Urinary bladder (tissue), 3 donors: ENCODE measurements at regions not wholly inside any gene's neighbourhood (a gene's known extent, or its start where the extent isn't known, plus 50 kb on each side); places are given as distances from the start of the nearest gene placed in this dataset.

Experiments
- DNase-seq: peaks from one replicate; pipeline ENCODE4 v3.0.0-alpha.2; 2015; ENCODE audit errors: extremely low spot score
- H3K27ac ChIP-seq: one replicate; pipeline ENCODE4 v1.5.1; 2013; ENCODE audit warnings: low read depth, mild to moderate bottlenecking, moderate library complexity
- H3K36me3 ChIP-seq: one replicate; pipeline ENCODE4 v1.6.1; 2013; ENCODE audit warnings: mild to moderate bottlenecking, moderate library complexity; ENCODE audit not compliant: insufficient read depth
- H3K4me1 ChIP-seq: one replicate; pipeline ENCODE4 v1.6.1; 2013; ENCODE audit warnings: mild to moderate bottlenecking, moderate library complexity; ENCODE audit not compliant: insufficient read depth
- H3K4me3 ChIP-seq: one replicate; pipeline ENCODE4 v1.5.1; 2013; ENCODE audit warnings: low read depth, low read length
- WGBS: extraction: QIAGEN DNeasy Blood & Tissue Kit; methylation state at CpG from one replicate; pipeline ENCODE4 v1.1.7; 2013; 5-methylcytosine and 5-hydroxymethylcytosine counted together
- donor health status: healthy with polysubstance abuse.
- donor health status: healthy.

DNA sequence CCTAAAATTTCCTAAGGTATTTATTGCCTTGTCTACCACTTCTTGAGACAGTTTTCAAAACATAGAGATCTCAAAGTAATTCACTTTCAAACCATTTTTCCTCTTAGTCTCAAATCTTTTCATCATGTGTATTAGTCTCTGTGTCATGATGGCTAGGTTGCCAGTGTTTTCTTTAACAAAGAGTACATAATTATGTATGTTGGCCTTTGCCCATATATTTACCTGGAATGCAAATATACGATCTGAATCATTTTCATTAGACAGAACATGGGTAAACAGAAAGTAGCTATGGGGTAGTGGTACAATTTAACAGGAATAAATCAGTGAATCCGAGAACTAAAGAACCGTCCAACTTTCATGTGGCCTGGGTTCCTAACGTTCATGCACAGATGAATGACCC is 852.1 kb upstream of the MBL2 start:
- no peak for DNase-seq
- 68% methylated on average over 4 of the region's 4 CpGs for WGBS
- Histone ChIP-seq H3K27ac (no peak overlapping the region), H3K4me3 (no peak overlapping the region), H3K36me3 (no peaks in the 10 kb centered on the region), H3K4me1 (no peaks in the 10 kb centered on the region)

- Histone ChIP-seq H3K36me3 (no peaks in the 10 kb centered on the region), H3K4me1 (no peaks in the 10 kb centered on the region), H3K27ac (no peak overlapping the region), H3K4me3 (no peak overlapping the region)
- DNase-seq: no peak
- 75% methylated on average over 2 of the region's 2 CpGs for WGBS
Observed at GRCh38 chr10:53622201-53622600, 849.6 kb upstream of the MBL2 start.

- no peak overlapping the region for H3K4me3 ChIP-seq
- no peak for DNase-seq
- no peaks in the 10 kb centered on the region for H3K4me1 ChIP-seq
- WGBS: 78% methylated on average over 2 of the region's 2 CpGs
- H3K36me3 ChIP-seq: no peaks in the 10 kb centered on the region
- H3K27ac ChIP-seq: no peak overlapping the region
Observed at GRCh38 chr10:53619671-53620070, 847.1 kb upstream of the MBL2 start.

GRCh38 chr10:53607691-53608090 is 835.1 kb upstream of the MBL2 start:
- Histone ChIP-seq H3K36me3 (no peaks in the 10 kb centered on the region), H3K4me3 (no peak overlapping the region), H3K4me1 (no peaks in the 10 kb centered on the region), H3K27ac (no peak overlapping the region)
- WGBS: 24% methylated on average over 3 of the region's 3 CpGs
- DNase-seq: no peak

- Histone ChIP-seq H3K27ac (no peak overlapping the region), H3K36me3 (no peaks in the 10 kb centered on the region), H3K4me1 (no peaks in the 10 kb centered on the region), H3K4me3 (no peak overlapping the region)
- DNase-seq: no peak
- WGBS: 71% methylated on average over 3 of the region's 3 CpGs
Observed at GRCh38 chr10:53606981-53607380, 834.4 kb upstream of the MBL2 start.

- no peak for DNase-seq
- WGBS: 17% methylated on average over 11 of the region's 11 CpGs
- no peaks in the 10 kb centered on the region for H3K4me1 ChIP-seq
Observed at GRCh38 chr10:53601260-53601875, 828.8 kb upstream of the MBL2 start.

GRCh38 chr10:53598914-53599313 is 826.3 kb upstream of the MBL2 start:
- H3K27ac ChIP-seq: no peak overlapping the region
- no peaks in the 10 kb centered on the region for H3K4me1 ChIP-seq
- WGBS: 92% methylated on average over 2 of the region's 2 CpGs
- no peak for DNase-seq
- no peaks in the 10 kb centered on the region for H3K36me3 ChIP-seq
- no peak overlapping the region for H3K4me3 ChIP-seq

More at GRCh38 chr10:53601260-53601875, 828.8 kb upstream of the MBL2 start:
- H3K4me3 ChIP-seq: no peak overlapping the region
- no peaks in the 10 kb centered on the region for H3K36me3 ChIP-seq
- H3K27ac ChIP-seq: no peak overlapping the region

DNA sequence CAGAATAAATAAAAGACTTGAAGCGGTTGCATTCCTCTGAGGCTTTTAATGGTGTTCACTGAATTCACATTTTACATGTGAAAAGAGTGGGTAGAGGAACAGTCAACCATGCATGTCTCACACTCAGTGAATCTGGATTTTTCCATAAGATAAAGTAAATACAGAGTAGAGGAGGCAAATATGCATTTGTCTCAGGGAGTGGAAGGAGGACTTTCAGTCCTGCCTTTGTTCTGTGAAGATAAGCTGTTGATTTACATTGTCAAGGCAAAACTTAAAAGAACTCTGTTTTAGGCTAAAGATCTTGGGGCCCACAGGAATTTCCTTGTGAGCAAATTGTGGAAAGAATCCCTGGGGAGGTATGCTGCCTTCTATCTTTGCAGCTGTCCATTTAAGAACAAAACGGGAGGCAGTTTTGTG is 825.3 kb upstream of the MBL2 start:
- Histone ChIP-seq H3K4me1 (no peaks in the 10 kb centered on the region), H3K36me3 (no peaks in the 10 kb centered on the region), H3K4me3 (no peak overlapping the region), H3K27ac (no peak overlapping the region)
- no peak for DNase-seq
- WGBS: 80% methylated on average over 2 of the region's 2 CpGs

GRCh38 chr10:53580465-53580864 is 807.9 kb upstream of the MBL2 start:
- no peak for DNase-seq
- H3K27ac ChIP-seq: no peak overlapping the region
- H3K36me3 ChIP-seq: no peaks in the 10 kb centered on the region
- H3K4me1 ChIP-seq: no peaks in the 10 kb centered on the region
- no peak overlapping the region for H3K4me3 ChIP-seq
- 89% methylated on average over 2 of the region's 2 CpGs for WGBS

- 59% methylated on average over 1 of the region's 1 CpG for WGBS
- Histone ChIP-seq H3K36me3 (no peaks in the 10 kb centered on the region), H3K27ac (no peak overlapping the region), H3K4me3 (no peak overlapping the region), H3K4me1 (no peaks in the 10 kb centered on the region)
- DNase-seq: no peak
Observed at GRCh38 chr10:53579773-53580172, 807.2 kb upstream of the MBL2 start.

GRCh38 chr10:53574024-53574423 is 801.4 kb upstream of the MBL2 start:
- no peaks in the 10 kb centered on the region for H3K36me3 ChIP-seq
- no peaks in the 10 kb centered on the region for H3K4me1 ChIP-seq
- no peak for DNase-seq
- 94% methylated on average over 3 of the region's 3 CpGs for WGBS
- no peak overlapping the region for H3K27ac ChIP-seq
- no peak overlapping the region for H3K4me3 ChIP-seq

DNA sequence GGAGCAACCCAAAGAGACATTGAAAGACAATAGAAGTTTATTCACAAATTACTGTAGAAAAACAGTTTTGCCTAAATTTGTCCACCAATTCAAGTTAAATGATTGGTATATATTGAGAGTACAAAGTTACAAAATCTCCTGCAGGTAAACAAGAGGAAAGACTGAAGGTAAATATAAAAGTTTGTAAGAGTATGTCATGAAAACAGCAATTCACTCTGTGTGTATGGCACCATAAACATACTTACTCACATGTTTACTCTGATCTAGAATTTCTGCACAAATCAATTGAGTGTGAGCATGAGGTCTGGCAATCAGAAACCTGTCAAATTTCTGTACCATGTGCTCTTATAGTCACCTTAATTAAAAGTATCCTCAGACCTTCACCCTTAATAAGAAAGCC is 800.9 kb upstream of the MBL2 start:
- no peak overlapping the region for H3K4me3 ChIP-seq
- no peak for DNase-seq
- no peaks in the 10 kb centered on the region for H3K36me3 ChIP-seq
- H3K4me1 ChIP-seq: no peaks in the 10 kb centered on the region
- no peak overlapping the region for H3K27ac ChIP-seq

- Histone ChIP-seq H3K27ac (no peak overlapping the region), H3K36me3 (no peaks in the 10 kb centered on the region), H3K4me3 (no peak overlapping the region), H3K4me1 (no peaks in the 10 kb centered on the region)
- no peak for DNase-seq
- 88% methylated on average over 1 of the region's 1 CpG for WGBS
Observed at GRCh38 chr10:53572799-53573198, 800.2 kb upstream of the MBL2 start.

DNA sequence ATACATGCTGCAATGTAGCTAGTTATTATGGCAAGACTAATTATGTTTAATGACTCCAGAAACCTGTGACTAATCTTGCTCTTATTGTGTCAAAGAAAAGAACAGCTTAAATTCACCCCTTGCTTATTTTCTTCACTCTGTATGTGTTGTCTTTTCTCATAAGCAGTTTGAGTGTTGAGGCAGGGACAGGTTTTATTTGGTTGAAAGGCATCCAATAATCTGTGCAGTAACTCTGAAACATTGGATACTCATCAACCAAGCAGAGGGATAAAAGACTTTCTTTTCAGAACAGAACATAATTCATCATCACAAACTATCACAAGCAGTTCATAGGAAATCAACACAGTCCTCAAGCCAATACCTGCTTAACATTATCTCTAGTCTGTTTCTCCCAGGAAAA is 797.6 kb upstream of the MBL2 start:
- H3K27ac ChIP-seq: no peak overlapping the region
- DNase-seq: no peak

GRCh38 chr10:53569455-53569854 is 796.9 kb upstream of the MBL2 start:
- Histone ChIP-seq H3K27ac (no peak overlapping the region), H3K4me1 (no peaks in the 10 kb centered on the region), H3K4me3 (no peak overlapping the region), H3K36me3 (no peaks in the 10 kb centered on the region)
- DNase-seq: no peak
- WGBS: 96% methylated on average over 3 of the region's 3 CpGs

More for the DNA sequence above, 797.6 kb upstream of the MBL2 start:
- Histone ChIP-seq H3K4me1 (no peaks in the 10 kb centered on the region), H3K4me3 (no peak overlapping the region), H3K36me3 (no peaks in the 10 kb centered on the region)
